ENCODE measurements at regions not wholly inside any gene's neighbourhood (a gene's known extent, or its start where the extent isn't known, plus 50 kb on each side); places are given as distances from the start of the nearest gene placed in this dataset.

- TF ChIP-seq SPI1 (IDR thresholded peaks at IDR 0.05; ENCODE audit: borderline replicate concordance, low read depth) (no peak), CTCF (IDR thresholded peaks at IDR 0.05; ENCODE audit: insufficient read depth, low read length) (no peak), POLR2AphosphoS5 (IDR thresholded peaks at IDR 0.05; ENCODE audit: low read depth) (no peak), REST (IDR thresholded peaks at IDR 0.05; ENCODE audit: insufficient replicate concordance, low read depth) (no peak), GABPA (IDR thresholded peaks at IDR 0.05; ENCODE audit: low read depth) (no peak)
- Histone ChIP-seq H3K4me3 (replicated peaks; ENCODE audit: insufficient read depth, low read length) (no peak overlapping the region), H3K27ac (replicated peaks) (no peak overlapping the region), H3K27me3 (ENCODE audit: insufficient read depth, poor library complexity, severe bottlenecking) (peaks cover 8% of the 10 kb centered on the region)
- no peak for DNase-seq (ENCODE audit: low read depth in 1 of 2, low spot score in 1 of 2)
Measured at GRCh38 chr2:136402281-136402680, 284.3 kb upstream of the CXCR4 start.

- no peak for DNase-seq (ENCODE audit: low read depth in 1 of 2, low spot score in 1 of 2)
- Histone ChIP-seq H3K27me3 (ENCODE audit: insufficient read depth, poor library complexity, severe bottlenecking) (peaks cover 7% of the 10 kb centered on the region), H3K4me3 (replicated peaks; ENCODE audit: insufficient read depth, low read length) (no peak overlapping the region), H3K27ac (replicated peaks) (no peak overlapping the region)
- TF ChIP-seq REST (IDR thresholded peaks at IDR 0.05; ENCODE audit: insufficient replicate concordance, low read depth) (no peak), CTCF (IDR thresholded peaks at IDR 0.05; ENCODE audit: insufficient read depth, low read length) (no peak), GABPA (IDR thresholded peaks at IDR 0.05; ENCODE audit: low read depth) (no peak), POLR2AphosphoS5 (IDR thresholded peaks at IDR 0.05; ENCODE audit: low read depth) (no peak), SPI1 (IDR thresholded peaks at IDR 0.05; ENCODE audit: borderline replicate concordance, low read depth) (no peak)
Measured at GRCh38 chr2:136399667-136400289, 281.8 kb upstream of the CXCR4 start.

GRCh38 chr2:136395582-136395981, 277.6 kb upstream of the CXCR4 start:
- TF ChIP-seq GABPA (IDR thresholded peaks at IDR 0.05; ENCODE audit: low read depth) (no peak), SPI1 (IDR thresholded peaks at IDR 0.05; ENCODE audit: borderline replicate concordance, low read depth) (no peak), CTCF (IDR thresholded peaks at IDR 0.05; ENCODE audit: insufficient read depth, low read length) (no peak), REST (IDR thresholded peaks at IDR 0.05; ENCODE audit: insufficient replicate concordance, low read depth) (no peak), POLR2AphosphoS5 (IDR thresholded peaks at IDR 0.05; ENCODE audit: low read depth) (no peak)
- H3K4me3 ChIP-seq (replicated peaks; ENCODE audit: insufficient read depth, low read length): no peak overlapping the region
- H3K27ac ChIP-seq (replicated peaks): no peak overlapping the region
- DNase-seq (ENCODE audit: low read depth in 1 of 2, low spot score in 1 of 2): peak in 1 of 2 experiments; percentile 32
- no peaks in the 10 kb centered on the region for H3K27me3 ChIP-seq (ENCODE audit: insufficient read depth, poor library complexity, severe bottlenecking)
